COLO668 (cell line): ENCODE measurements at regions not wholly inside any gene's neighbourhood (a gene's known extent, or its start where the extent isn't known, plus 50 kb on each side); places are given as distances from the start of the nearest gene placed in this dataset.
"Not testable (repeated sequence)": the region's sequence is repeated elsewhere in the genome, so short reads cannot be mapped to it uniquely, and the experiment has no call there.

ENCODE experiments used
- DNase-seq: peaks from one replicate; lab custom pipeline; 2025; ENCODE audit not compliant: unreplicated experiment; lab: John Stamatoyannopoulos, UW

GRCh38 chr18:10604182-10604581 lies 78.4 kb downstream of the NAPG start:
- DNase-seq, result no peak

- DNase-seq, result not testable (repeated sequence)
Observed at GRCh38 chr18:10606881-10607280, 81.1 kb downstream of the NAPG start.

- not testable (repeated sequence) for DNase-seq
Observed at GRCh38 chr18:10607332-10608248, 81.8 kb downstream of the NAPG start.

- DNase-seq, result not testable (repeated sequence)
Observed at GRCh38 chr18:10608450-10608849, 82.6 kb downstream of the NAPG start.

- not testable (repeated sequence) for DNase-seq
Observed at GRCh38 chr18:10609046-10609445, 83.2 kb downstream of the NAPG start.

GRCh38 chr18:10613226-10613625 lies 87.4 kb downstream of the NAPG start:
- DNase-seq, result not testable (repeated sequence)

- not testable (repeated sequence) for DNase-seq
Observed at GRCh38 chr18:10616714-10617113, 90.9 kb downstream of the NAPG start.

GRCh38 chr18:10618797-10619196 lies 93.0 kb downstream of the NAPG start:
- DNase-seq, result not testable (repeated sequence)

GRCh38 chr18:10619280-10619679 lies 93.5 kb downstream of the NAPG start:
- DNase-seq, result peak; percentile 42

- not testable (repeated sequence) for DNase-seq
Observed at GRCh38 chr18:10619833-10620232, 94.0 kb downstream of the NAPG start.
